ENCODE measurements at regions not wholly inside any gene's neighbourhood (a gene's known extent, or its start where the extent isn't known, plus 50 kb on each side); places are given as distances from the start of the nearest gene placed in this dataset.

DNA sequence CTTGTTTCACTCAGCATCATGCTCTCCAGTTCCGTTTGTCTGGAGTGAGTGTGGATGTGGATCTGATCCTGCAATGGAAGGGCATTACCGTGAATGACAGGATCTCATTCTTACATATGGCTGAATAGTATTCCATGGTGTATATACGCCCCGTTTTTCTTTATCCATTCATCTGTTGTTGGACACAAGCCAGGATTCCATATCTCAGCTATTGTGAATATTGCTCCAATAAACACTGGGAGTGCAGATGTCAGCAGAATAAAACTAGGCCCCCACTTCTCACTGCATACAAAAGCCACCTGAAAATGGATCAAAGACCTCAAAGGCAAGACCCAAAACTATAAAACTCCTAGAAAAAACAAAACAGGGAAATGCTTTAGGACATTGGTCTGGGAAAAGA lies 120.3 kb upstream of the TMPRSS2 start:
- TF ChIP-seq, protein P1, sequence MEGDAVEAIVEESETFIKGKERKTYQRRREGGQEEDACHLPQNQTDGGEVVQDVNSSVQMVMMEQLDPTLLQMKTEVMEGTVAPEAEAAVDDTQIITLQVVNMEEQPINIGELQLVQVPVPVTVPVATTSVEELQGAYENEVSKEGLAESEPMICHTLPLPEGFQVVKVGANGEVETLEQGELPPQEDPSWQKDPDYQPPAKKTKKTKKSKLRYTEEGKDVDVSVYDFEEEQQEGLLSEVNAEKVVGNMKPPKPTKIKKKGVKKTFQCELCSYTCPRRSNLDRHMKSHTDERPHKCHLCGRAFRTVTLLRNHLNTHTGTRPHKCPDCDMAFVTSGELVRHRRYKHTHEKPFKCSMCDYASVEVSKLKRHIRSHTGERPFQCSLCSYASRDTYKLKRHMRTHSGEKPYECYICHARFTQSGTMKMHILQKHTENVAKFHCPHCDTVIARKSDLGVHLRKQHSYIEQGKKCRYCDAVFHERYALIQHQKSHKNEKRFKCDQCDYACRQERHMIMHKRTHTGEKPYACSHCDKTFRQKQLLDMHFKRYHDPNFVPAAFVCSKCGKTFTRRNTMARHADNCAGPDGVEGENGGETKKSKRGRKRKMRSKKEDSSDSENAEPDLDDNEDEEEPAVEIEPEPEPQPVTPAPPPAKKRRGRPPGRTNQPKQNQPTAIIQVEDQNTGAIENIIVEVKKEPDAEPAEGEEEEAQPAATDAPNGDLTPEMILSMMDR (conservative IDR thresholded peaks at IDR 0.05) = no peak
- H3K36me3 Mint-ChIP-seq = no peaks in the 10 kb centered on the region
- H3K27me3 Mint-ChIP-seq = no peaks in the 10 kb centered on the region

DNA sequence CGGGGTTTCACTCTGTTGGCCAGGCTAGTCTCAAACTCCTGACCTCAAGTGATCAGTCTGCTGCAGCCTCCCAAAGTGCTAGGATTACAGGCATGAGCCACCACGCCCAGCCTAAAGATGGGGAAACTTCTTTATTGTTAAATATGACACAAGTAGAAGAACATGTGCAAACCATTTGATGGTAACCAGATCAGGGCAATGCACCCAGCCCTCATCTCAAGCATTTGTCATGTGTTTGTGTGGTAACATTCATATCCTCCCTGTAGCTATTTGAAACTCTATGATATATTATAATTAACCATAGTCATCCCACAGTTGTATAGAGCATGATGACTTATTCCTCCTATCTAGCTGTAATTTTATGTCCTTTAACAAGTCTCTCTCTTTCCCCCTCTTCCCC lies 119.5 kb upstream of the TMPRSS2 start:
- Mint-ChIP-seq H3K4me3 (no peak overlapping the region), H3K27ac (no peak overlapping the region), H3K4me1 (ENCODE audit: unreplicated experiment) (peaks cover 7% of the 10 kb centered on the region), H3K27me3 (no peaks in the 10 kb centered on the region), H3K36me3 (no peaks in the 10 kb centered on the region), H3K9me3 (peaks cover 4% of the 10 kb centered on the region)
- TF ChIP-seq, protein P1 (conservative IDR thresholded peaks at IDR 0.05) = no peak
- no peak for DNase-seq (ENCODE audit: extremely low spot score, unreplicated experiment)

More for the DNA sequence above, 120.3 kb upstream of the TMPRSS2 start:
- Mint-ChIP-seq H3K9me3 (peaks cover 4% of the 10 kb centered on the region), H3K4me1 (ENCODE audit: unreplicated experiment) (peaks cover 7% of the 10 kb centered on the region), H3K4me3 (no peak overlapping the region), H3K27ac (no peak overlapping the region)
- DNase-seq (ENCODE audit: extremely low spot score, unreplicated experiment) = no peak

DNA sequence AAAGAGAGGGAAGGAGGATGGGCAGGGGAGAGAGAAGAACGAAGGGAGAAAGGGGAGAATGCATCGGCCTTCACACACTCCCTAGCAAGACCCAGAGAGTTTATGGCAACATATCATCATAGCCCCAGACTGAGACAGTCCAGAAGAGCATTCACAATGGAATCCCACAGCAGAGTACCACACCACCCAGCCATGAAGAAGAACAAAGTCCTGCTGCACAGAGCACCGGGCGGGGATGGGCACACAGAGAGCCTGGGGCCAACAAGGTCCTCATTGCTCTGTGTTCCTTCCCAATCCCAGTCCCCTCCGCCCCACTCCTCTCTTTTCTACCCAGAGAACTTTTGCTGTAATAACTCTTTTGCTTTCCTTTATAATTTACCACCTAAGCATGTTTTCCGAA lies 118.1 kb upstream of the TMPRSS2 start:
- DNase-seq (ENCODE audit: extremely low spot score, unreplicated experiment) = no peak
- H3K27ac Mint-ChIP-seq = no peak overlapping the region
- no peaks in the 10 kb centered on the region for H3K27me3 Mint-ChIP-seq
- no peak overlapping the region for H3K4me3 Mint-ChIP-seq
- no peaks in the 10 kb centered on the region for H3K9me3 Mint-ChIP-seq
- no peaks in the 10 kb centered on the region for H3K36me3 Mint-ChIP-seq
- no peaks in the 10 kb centered on the region for H3K4me1 Mint-ChIP-seq (ENCODE audit: unreplicated experiment)
- TF ChIP-seq, protein P1 (conservative IDR thresholded peaks at IDR 0.05) = no peak

DNA sequence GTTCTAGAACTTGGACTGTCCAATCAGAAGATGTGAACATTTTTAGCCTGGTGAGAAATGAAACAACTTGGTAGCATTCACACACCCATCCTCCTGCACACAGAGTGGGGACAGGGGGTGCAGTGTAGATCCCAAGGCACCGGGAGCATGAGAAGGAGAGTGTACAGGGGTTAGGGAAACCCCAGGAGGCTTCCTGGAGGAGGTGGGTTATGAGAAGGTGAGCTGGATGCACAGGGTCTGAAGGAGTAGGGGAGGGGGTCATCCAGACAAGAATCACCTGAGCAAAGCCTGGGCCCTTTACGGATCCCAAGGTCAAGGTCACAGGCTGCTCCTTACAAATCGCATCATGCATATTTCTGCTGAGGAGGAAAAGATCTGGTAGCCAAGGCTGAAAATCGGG lies 117.5 kb upstream of the TMPRSS2 start:
- no peaks in the 10 kb centered on the region for H3K27me3 Mint-ChIP-seq
- H3K36me3 Mint-ChIP-seq = no peaks in the 10 kb centered on the region
- H3K4me3 Mint-ChIP-seq = no peak overlapping the region
- no peaks in the 10 kb centered on the region for H3K4me1 Mint-ChIP-seq (ENCODE audit: unreplicated experiment)
- DNase-seq (ENCODE audit: extremely low spot score, unreplicated experiment) = no peak
- TF ChIP-seq, protein P1 (conservative IDR thresholded peaks at IDR 0.05) = no peak
- no peaks in the 10 kb centered on the region for H3K9me3 Mint-ChIP-seq
- H3K27ac Mint-ChIP-seq = no peak overlapping the region

DNA sequence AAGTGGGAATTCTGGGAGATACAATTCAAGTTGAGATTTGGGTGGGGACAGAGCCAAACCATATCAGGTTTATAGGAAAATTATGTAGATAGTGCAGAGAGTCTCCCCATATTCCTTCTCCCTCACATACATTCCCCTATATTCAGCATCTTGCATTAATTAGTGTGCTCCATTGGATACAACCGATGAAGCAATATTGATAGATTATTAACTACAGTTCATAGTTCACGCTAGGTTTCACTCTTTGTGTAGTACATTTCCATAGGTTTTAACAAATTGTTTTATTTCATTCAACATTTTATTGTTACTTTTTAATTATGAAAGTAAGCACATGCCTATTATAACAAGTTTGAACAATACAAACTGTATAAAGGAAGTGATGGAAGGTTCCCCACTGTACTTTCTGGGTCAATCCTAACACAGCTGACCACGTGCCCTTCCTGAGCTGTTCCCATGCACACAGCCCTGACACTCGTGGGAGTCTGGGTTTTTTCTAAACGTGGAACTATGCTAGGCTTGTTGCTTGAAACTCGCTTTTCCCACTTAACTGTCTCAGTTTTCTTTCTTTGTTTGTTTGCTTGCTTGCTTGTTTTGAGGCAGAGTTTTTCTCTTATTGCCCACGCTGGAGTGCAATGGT lies 116.8 kb upstream of the TMPRSS2 start:
- DNase-seq (ENCODE audit: extremely low spot score, unreplicated experiment) = no peak
- H3K36me3 Mint-ChIP-seq = no peaks in the 10 kb centered on the region
- H3K27me3 Mint-ChIP-seq = no peaks in the 10 kb centered on the region
- no peak overlapping the region for H3K27ac Mint-ChIP-seq
- no peaks in the 10 kb centered on the region for H3K4me1 Mint-ChIP-seq (ENCODE audit: unreplicated experiment)
- H3K9me3 Mint-ChIP-seq = no peaks in the 10 kb centered on the region
- TF ChIP-seq, protein P1 (conservative IDR thresholded peaks at IDR 0.05) = no peak
- no peak overlapping the region for H3K4me3 Mint-ChIP-seq

DNA sequence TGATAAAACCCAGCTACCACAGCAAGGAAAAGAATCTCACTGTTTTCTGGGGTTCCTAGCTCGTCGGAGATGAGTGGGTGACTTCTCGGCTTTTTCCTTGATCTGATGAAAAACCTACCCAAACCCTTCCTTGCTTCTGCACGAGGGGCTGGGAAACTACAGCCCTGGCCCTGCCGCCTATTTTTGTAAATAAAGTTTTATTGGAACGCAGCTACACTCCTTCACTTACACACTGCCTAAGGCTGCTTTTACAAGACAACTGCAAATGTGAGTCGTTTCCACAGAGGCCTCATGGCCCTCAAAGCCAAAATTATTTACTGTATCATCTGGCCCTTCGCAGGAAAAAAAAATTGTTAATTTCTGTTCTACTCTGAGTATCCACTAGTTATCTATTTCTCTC lies 116.0 kb upstream of the TMPRSS2 start:
- TF ChIP-seq, protein P1 (conservative IDR thresholded peaks at IDR 0.05) = no peak
- Mint-ChIP-seq H3K4me3 (no peak overlapping the region), H3K27me3 (no peaks in the 10 kb centered on the region), H3K27ac (no peak overlapping the region), H3K9me3 (no peaks in the 10 kb centered on the region), H3K4me1 (ENCODE audit: unreplicated experiment) (no peaks in the 10 kb centered on the region), H3K36me3 (no peaks in the 10 kb centered on the region)
- DNase-seq (ENCODE audit: extremely low spot score, unreplicated experiment) = no peak
